ENCODE measurements at regions not wholly inside any gene's neighbourhood (a gene's known extent, or its start where the extent isn't known, plus 50 kb on each side); places are given as distances from the start of the nearest gene placed in this dataset.

DNA sequence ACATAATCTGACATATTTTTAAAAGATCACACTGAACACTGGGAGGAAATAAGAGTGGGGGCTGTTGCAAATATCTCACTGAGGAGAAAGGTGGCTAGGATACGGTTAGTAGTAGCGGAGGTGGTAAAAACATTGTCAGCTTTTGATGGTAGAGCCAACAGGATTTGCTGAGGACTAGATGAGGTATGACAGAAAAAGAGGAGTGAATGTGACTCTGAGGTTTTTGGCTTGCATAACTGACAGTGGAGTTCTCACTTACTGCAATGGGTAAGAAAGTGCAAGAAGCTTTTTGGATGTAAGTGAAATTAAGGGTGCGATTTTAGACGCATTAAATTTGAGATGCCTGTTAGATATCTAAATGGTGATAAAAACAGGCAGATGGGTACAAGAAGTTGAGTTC is 102.0 kb upstream of the MBL2 start:
- TF ChIP-seq, protein P1, sequence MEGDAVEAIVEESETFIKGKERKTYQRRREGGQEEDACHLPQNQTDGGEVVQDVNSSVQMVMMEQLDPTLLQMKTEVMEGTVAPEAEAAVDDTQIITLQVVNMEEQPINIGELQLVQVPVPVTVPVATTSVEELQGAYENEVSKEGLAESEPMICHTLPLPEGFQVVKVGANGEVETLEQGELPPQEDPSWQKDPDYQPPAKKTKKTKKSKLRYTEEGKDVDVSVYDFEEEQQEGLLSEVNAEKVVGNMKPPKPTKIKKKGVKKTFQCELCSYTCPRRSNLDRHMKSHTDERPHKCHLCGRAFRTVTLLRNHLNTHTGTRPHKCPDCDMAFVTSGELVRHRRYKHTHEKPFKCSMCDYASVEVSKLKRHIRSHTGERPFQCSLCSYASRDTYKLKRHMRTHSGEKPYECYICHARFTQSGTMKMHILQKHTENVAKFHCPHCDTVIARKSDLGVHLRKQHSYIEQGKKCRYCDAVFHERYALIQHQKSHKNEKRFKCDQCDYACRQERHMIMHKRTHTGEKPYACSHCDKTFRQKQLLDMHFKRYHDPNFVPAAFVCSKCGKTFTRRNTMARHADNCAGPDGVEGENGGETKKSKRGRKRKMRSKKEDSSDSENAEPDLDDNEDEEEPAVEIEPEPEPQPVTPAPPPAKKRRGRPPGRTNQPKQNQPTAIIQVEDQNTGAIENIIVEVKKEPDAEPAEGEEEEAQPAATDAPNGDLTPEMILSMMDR (IDR thresholded peaks at IDR 0.05; ENCODE audit: low read depth, low read length), result no peak
- Histone ChIP-seq H3K27me3 (no peaks in the 10 kb centered on the region), H3K9me3 (ENCODE audit: low read depth) (no peaks in the 10 kb centered on the region), H3K4me3 (no peak overlapping the region), H3K36me3 (no peaks in the 10 kb centered on the region), H3K27ac (no peak overlapping the region), H3K4me1 (ENCODE audit: low read depth) (peaks cover 2% of the 10 kb centered on the region)
- DNase-seq (ENCODE audit: low read depth in 1 of 2, low spot score in 1 of 2), result no peak

DNA sequence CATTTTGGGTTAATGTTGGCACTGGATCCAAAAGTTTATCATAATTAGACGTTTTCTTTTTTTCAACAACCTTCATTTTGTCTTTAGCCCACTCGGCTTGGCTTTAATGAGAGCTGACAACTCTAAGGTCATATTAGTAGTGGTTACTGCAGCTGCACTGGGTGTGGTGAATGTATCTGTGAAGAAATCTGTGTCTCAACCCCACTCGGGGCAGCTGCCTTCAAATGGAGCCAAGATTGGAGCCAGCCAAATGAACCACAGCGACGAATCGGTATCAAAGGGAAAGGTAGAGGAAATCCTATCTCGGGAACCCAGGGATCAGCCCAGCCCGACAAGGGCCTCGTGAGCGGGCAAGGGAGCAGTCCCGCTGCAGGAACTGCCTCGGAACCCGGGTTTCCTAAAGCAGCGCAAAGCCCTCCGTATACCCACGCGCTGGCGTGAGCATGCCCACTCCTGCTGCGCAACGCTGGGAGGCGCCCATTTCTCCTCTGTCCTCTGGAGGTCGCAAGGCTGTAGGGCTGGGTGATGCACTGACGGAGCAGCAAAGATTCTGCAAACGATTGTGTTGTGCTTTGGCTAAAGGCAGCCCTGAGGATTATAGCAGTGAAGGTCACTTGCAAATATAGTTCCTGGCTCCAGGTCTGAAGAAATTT is 98.7 kb upstream of the MBL2 start:
- H3K27ac ChIP-seq, result no peak overlapping the region
- no peak for DNase-seq (ENCODE audit: low read depth in 1 of 2, low spot score in 1 of 2)
- no peaks in the 10 kb centered on the region for H3K27me3 ChIP-seq
- H3K36me3 ChIP-seq, result no peaks in the 10 kb centered on the region
- H3K4me1 ChIP-seq (ENCODE audit: low read depth), result no peaks in the 10 kb centered on the region
- no peak overlapping the region for H3K4me3 ChIP-seq
- H3K9me3 ChIP-seq (ENCODE audit: low read depth), result no peaks in the 10 kb centered on the region
- TF ChIP-seq, protein P1 (IDR thresholded peaks at IDR 0.05; ENCODE audit: low read depth, low read length), result peak; percentile 7

DNA sequence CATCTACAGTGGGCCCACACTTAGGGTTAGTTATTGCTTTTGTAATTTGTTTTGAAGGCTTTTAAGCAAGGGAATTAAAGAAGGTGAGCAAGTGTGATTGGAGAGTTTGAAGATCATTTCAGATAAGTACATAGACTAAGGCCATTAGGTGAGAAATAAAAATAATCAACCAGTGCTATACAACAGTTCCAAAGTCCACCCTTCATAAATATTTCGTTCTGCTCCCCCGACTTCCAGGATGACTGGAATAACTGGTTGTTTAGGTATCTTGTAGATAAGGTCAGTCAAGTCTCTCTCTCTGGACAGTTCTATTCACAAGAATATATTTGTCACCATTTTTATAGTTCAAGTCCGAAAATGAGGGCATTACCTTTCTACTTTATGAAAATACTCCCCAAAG is 98.0 kb upstream of the MBL2 start:
- TF ChIP-seq, protein P1 (IDR thresholded peaks at IDR 0.05; ENCODE audit: low read depth, low read length), result no peak
- H3K36me3 ChIP-seq, result no peaks in the 10 kb centered on the region
- no peak overlapping the region for H3K4me3 ChIP-seq
- H3K27me3 ChIP-seq, result no peaks in the 10 kb centered on the region
- H3K4me1 ChIP-seq (ENCODE audit: low read depth), result no peaks in the 10 kb centered on the region
- no peak for DNase-seq (ENCODE audit: low read depth in 1 of 2, low spot score in 1 of 2)
- no peaks in the 10 kb centered on the region for H3K9me3 ChIP-seq (ENCODE audit: low read depth)
- no peak overlapping the region for H3K27ac ChIP-seq

DNA sequence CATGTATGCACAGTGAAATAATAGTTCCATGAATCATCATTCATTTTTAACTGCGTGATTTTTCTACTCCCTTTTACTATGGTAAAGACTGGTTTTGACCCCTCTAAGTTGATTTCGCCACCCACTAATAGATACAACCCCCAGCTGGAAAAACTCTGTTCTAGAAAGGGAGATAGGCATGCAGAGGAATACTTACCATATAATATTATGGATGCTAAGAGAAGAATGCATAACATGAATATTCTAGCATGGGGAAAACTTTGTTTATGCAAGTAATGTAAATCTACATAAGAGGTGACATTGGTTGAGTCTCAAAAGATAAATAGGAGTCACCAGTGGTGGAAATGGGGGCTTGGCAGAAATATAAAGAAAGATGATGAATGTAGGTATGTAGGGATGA is 97.3 kb upstream of the MBL2 start:
- Histone ChIP-seq H3K4me3 (no peak overlapping the region), H3K27me3 (no peaks in the 10 kb centered on the region), H3K4me1 (ENCODE audit: low read depth) (no peaks in the 10 kb centered on the region), H3K9me3 (ENCODE audit: low read depth) (no peaks in the 10 kb centered on the region), H3K27ac (no peak overlapping the region), H3K36me3 (no peaks in the 10 kb centered on the region)
- DNase-seq (ENCODE audit: low read depth in 1 of 2, low spot score in 1 of 2), result no peak
- TF ChIP-seq, protein P1 (IDR thresholded peaks at IDR 0.05; ENCODE audit: low read depth, low read length), result no peak

DNA sequence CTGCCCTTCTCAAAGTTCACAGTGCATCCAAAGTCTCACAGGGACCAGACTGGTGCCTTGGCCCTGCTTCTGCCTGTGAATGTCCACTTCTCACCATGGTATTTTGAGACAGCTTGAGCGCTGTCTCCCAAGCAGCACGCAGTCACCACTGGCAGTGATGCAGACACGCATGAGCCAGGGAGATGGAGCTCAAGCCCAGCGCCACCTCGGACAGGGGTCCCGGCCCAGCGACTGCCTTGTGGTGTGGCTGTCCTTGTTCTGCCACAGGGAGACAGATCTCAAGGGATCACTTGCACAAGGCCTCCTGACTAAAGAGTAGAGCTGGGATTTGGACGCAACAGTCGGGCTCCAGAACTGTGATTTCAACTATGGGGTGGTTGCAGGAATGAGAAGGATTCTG is 92.6 kb upstream of the MBL2 start:
- Histone ChIP-seq H3K9me3 (ENCODE audit: low read depth) (no peaks in the 10 kb centered on the region), H3K27me3 (no peaks in the 10 kb centered on the region), H3K4me1 (ENCODE audit: low read depth) (no peaks in the 10 kb centered on the region), H3K27ac (no peak overlapping the region), H3K4me3 (no peak overlapping the region), H3K36me3 (no peaks in the 10 kb centered on the region)
- TF ChIP-seq, protein P1 (IDR thresholded peaks at IDR 0.05; ENCODE audit: low read depth, low read length), result no peak
- DNase-seq (ENCODE audit: low read depth in 1 of 2, low spot score in 1 of 2), result no peak
